ENCODE measurements at regions not wholly inside any gene's neighbourhood (a gene's known extent, or its start where the extent isn't known, plus 50 kb on each side); places are given as distances from the start of the nearest gene placed in this dataset.
"Not testable (repeated sequence)": the region's sequence is repeated elsewhere in the genome, so short reads cannot be mapped to it uniquely, and the experiment has no call there.

GRCh38 chr1:226461087-226461486, 53.2 kb upstream of the PARP1 start:
- no peak for DNase-seq

GRCh38 chr1:226463925-226464586, 56.2 kb upstream of the PARP1 start:
- no peak for DNase-seq

- not testable (repeated sequence) for DNase-seq
Observed at GRCh38 chr1:226464587-226464971, 56.7 kb upstream of the PARP1 start.

GRCh38 chr1:226466296-226466695, 58.4 kb upstream of the PARP1 start:
- no peak for DNase-seq

GRCh38 chr1:226467443-226467842, 59.5 kb upstream of the PARP1 start:
- DNase-seq = no peak

- no peak for DNase-seq
Observed at GRCh38 chr1:226470921-226471866, 63.3 kb upstream of the PARP1 start.

GRCh38 chr1:226473325-226473724, 65.4 kb upstream of the PARP1 start:
- no peak for DNase-seq

GRCh38 chr1:226474041-226474440, 66.1 kb upstream of the PARP1 start:
- DNase-seq = no peak

- DNase-seq = no peak
Observed at GRCh38 chr1:226474443-226475141, 66.7 kb upstream of the PARP1 start.

GRCh38 chr1:226475142-226475511, 67.2 kb upstream of the PARP1 start:
- DNase-seq = no peak

- DNase-seq = no peak
Observed at GRCh38 chr1:226476066-226476465, 68.2 kb upstream of the PARP1 start.

GRCh38 chr1:226476648-226477319, 68.9 kb upstream of the PARP1 start:
- no peak for DNase-seq

GRCh38 chr1:226479474-226479873, 69.1 kb upstream of the STUM start:
- no peak for DNase-seq

- DNase-seq = no peak
Observed at GRCh38 chr1:226480461-226480860, 68.1 kb upstream of the STUM start.

GRCh38 chr1:226481133-226481532, 67.4 kb upstream of the STUM start:
- no peak for DNase-seq

- peak; percentile 50 for DNase-seq
Observed at GRCh38 chr1:226482196-226482595, 66.4 kb upstream of the STUM start.

- no peak for DNase-seq
Observed at GRCh38 chr1:226482975-226483700, 65.4 kb upstream of the STUM start.

GRCh38 chr1:226485192-226485591, 63.4 kb upstream of the STUM start:
- no peak for DNase-seq

- no peak for DNase-seq
Observed at GRCh38 chr1:226486161-226486560, 62.4 kb upstream of the STUM start.

GRCh38 chr1:226487921-226488320, 60.6 kb upstream of the STUM start:
- no peak for DNase-seq

GRCh38 chr1:226489718-226490425, 58.7 kb upstream of the STUM start:
- DNase-seq = no peak

GRCh38 chr1:226490426-226490809, 58.1 kb upstream of the STUM start:
- DNase-seq = no peak

Data from femur (tissue), 1 donor.